Loucy (cell line): ENCODE measurements at regions not wholly inside any gene's neighbourhood (a gene's known extent, or its start where the extent isn't known, plus 50 kb on each side); places are given as distances from the start of the nearest gene placed in this dataset.
"Not testable (repeated sequence)": the region's sequence is repeated elsewhere in the genome, so short reads cannot be mapped to it uniquely, and the experiment has no call there.

ENCODE experiments used
- H2AFZ ChIP-seq: fragments of 200-600 bp; sonication (generic); 2 replicates; pipeline ENCODE4 v1.6.0; 2016; ENCODE audit warnings: antibody characterized with exemption, mild to moderate bottlenecking, low read length, moderate library complexity
- H3F3A ChIP-seq: fragments of 200-600 bp; 2 replicates; pipeline ENCODE4 v1.6.0; 2016; ENCODE audit warnings: antibody characterized with exemption, low read depth, mild to moderate bottlenecking
- H3K27me3 ChIP-seq: fragments of 200-600 bp; sonication (generic); 2 replicates; pipeline ENCODE4 v1.6.1; 2014; ENCODE audit warnings: low read length, mild to moderate bottlenecking; ENCODE audit not compliant: insufficient read depth, poor library complexity, severe bottlenecking
- H3K36me3 ChIP-seq: fragments of 200-600 bp; sonication (generic); 2 replicates; pipeline ENCODE4 v1.6.1; 2016; ENCODE audit warnings: low read length; ENCODE audit not compliant: insufficient read depth
- H3K4me1 ChIP-seq: fragments of 200-600 bp; sonication (generic); 2 replicates; pipeline ENCODE4 v1.5.1; 2014; ENCODE audit warnings: low read length, mild to moderate bottlenecking; ENCODE audit not compliant: insufficient read depth, poor library complexity, severe bottlenecking
- H3K4me2 ChIP-seq: fragments of 200-600 bp; sonication (generic); 2 replicates; pipeline ENCODE4 v1.6.0; 2014; ENCODE audit warnings: antibody characterized with exemption, low read length, low read depth, mild to moderate bottlenecking; ENCODE audit not compliant: poor library complexity, severe bottlenecking
- H3K4me3 ChIP-seq: fragments of 200-600 bp; sonication (generic); 2 replicates; pipeline ENCODE4 v1.5.1; 2014; ENCODE audit warnings: low read length, mild to moderate bottlenecking, mixed read lengths; ENCODE audit not compliant: poor library complexity, severe bottlenecking
- H3K79me2 ChIP-seq: fragments of 200-600 bp; sonication (generic); 2 replicates; pipeline ENCODE4 v1.6.1; 2014; ENCODE audit warnings: low read length; ENCODE audit not compliant: insufficient read depth
- H3K9ac ChIP-seq: fragments of 200-600 bp; sonication (generic); 2 replicates; pipeline ENCODE4 v1.6.0; 2014; ENCODE audit warnings: mild to moderate bottlenecking, low read depth, low read length, moderate library complexity; ENCODE audit not compliant: poor library complexity, severe bottlenecking
- H3K9me2 ChIP-seq: fragments of 200-600 bp; sonication (generic); replicated peaks from 2 replicates; pipeline ENCODE4 v1.6.1; 2016; ENCODE audit warnings: low read depth, low read length, mixed read lengths
- H3K9me3 ChIP-seq: fragments of 200-600 bp; sonication (generic); 2 replicates; pipeline ENCODE4 v1.6.1; 2014; ENCODE audit warnings: mild to moderate bottlenecking, antibody characterized with exemption, low read length, low read depth; ENCODE audit not compliant: insufficient read depth
- H4K20me1 ChIP-seq: fragments of 200-600 bp; sonication (generic); 2 replicates; pipeline ENCODE4 v1.6.0; 2014; ENCODE audit warnings: antibody characterized with exemption, low read length, mild to moderate bottlenecking; ENCODE audit not compliant: insufficient read depth, poor library complexity, severe bottlenecking
- CTCF ChIP-seq: fragments of 200-600 bp; sonication (generic); conservative IDR thresholded peaks from 2 replicates; pipeline ENCODE4 v1.5.1; 2014; ENCODE audit warnings: mild to moderate bottlenecking, antibody characterized with exemption, low read length
- EZH2phosphoT487 ChIP-seq: fragments of 200-600 bp; IDR thresholded peaks from 2 replicates; pipeline ENCODE4 v1.6.1; 2018; ENCODE audit warnings: antibody characterized with exemption, mild to moderate bottlenecking, moderate library complexity, borderline replicate concordance

- H3F3A ChIP-seq, H3K36me3 ChIP-seq, H3K27me3 ChIP-seq, H3K9me3 ChIP-seq, H3K4me3 ChIP-seq, H3K9ac ChIP-seq, H3K4me2 ChIP-seq, H3K79me2 ChIP-seq, H2AFZ ChIP-seq, H3K9me2 ChIP-seq, H4K20me1 ChIP-seq, H3K4me1 ChIP-seq: not testable (repeated sequence)
These were observed 1030.1 kb downstream of the PRIM2 start for GRCh38 chr6:58347534-58347933.

- not testable (repeated sequence) for H2AFZ ChIP-seq, H3K27me3 ChIP-seq, H3K9ac ChIP-seq, H3K4me1 ChIP-seq, H3K36me3 ChIP-seq, H4K20me1 ChIP-seq, H3K9me2 ChIP-seq, H3F3A ChIP-seq, H3K79me2 ChIP-seq, H3K4me3 ChIP-seq, H3K4me2 ChIP-seq, H3K9me3 ChIP-seq
These were observed 1034.2 kb downstream of the PRIM2 start for GRCh38 chr6:58351619-58352018.

- not testable (repeated sequence) for H3K9me3 ChIP-seq, H3K9me2 ChIP-seq, H3K4me1 ChIP-seq, H3K27me3 ChIP-seq, H3K79me2 ChIP-seq, H4K20me1 ChIP-seq, H3F3A ChIP-seq, H3K9ac ChIP-seq, H2AFZ ChIP-seq, H3K36me3 ChIP-seq, H3K4me3 ChIP-seq, H3K4me2 ChIP-seq
These were observed 1041.0 kb downstream of the PRIM2 start for GRCh38 chr6:58358452-58358851.

GRCh38 chr6:58365856-58366255, 1048.4 kb downstream of the PRIM2 start:
- H3K9me2 ChIP-seq, H3K9me3 ChIP-seq, H4K20me1 ChIP-seq, H3K4me3 ChIP-seq, H3K4me2 ChIP-seq, H2AFZ ChIP-seq, H3K27me3 ChIP-seq, H3K4me1 ChIP-seq, H3K9ac ChIP-seq, H3K79me2 ChIP-seq, H3F3A ChIP-seq, H3K36me3 ChIP-seq: not testable (repeated sequence)

- not testable (repeated sequence) for H3K4me3 ChIP-seq, H3K4me2 ChIP-seq, H3K9ac ChIP-seq, H3K9me3 ChIP-seq, H3K36me3 ChIP-seq, H3K4me1 ChIP-seq, H3K9me2 ChIP-seq, H3F3A ChIP-seq, H3K79me2 ChIP-seq, H2AFZ ChIP-seq, H4K20me1 ChIP-seq, H3K27me3 ChIP-seq
These were observed 1089.2 kb downstream of the PRIM2 start for GRCh38 chr6:58406659-58407058.

GRCh38 chr6:58419321-58419720, 1101.9 kb downstream of the PRIM2 start:
- TF ChIP-seq EZH2phosphoT487 (no peak), CTCF (no peak)
- H3K36me3 ChIP-seq: no peaks in the 10 kb centered on the region
- no peaks in the 10 kb centered on the region for H3K79me2 ChIP-seq
- H3K4me1 ChIP-seq: no peaks in the 10 kb centered on the region
- no peak overlapping the region for H3K4me2 ChIP-seq
- H4K20me1 ChIP-seq: no peaks in the 10 kb centered on the region
- no peaks in the 10 kb centered on the region for H3K27me3 ChIP-seq
- H3K4me3 ChIP-seq: no peak overlapping the region
- H3K9ac ChIP-seq: no peak overlapping the region
- no peaks in the 10 kb centered on the region for H3K9me3 ChIP-seq
- H3F3A ChIP-seq: no peaks in the 10 kb centered on the region
- H2AFZ ChIP-seq: no peak overlapping the region
- H3K9me2 ChIP-seq: no peaks in the 10 kb centered on the region
